ENCODE measurements at regions not wholly inside any gene's neighbourhood (a gene's known extent, or its start where the extent isn't known, plus 50 kb on each side); places are given as distances from the start of the nearest gene placed in this dataset.

GRCh38 chr5:1745123-1745795, 54.4 kb downstream of the MRPL36 start:
- TF ChIP-seq CTCF (IDR thresholded peaks at IDR 0.05), result no peak
- Mint-ChIP-seq H3K4me1 (ENCODE audit: low read depth) (no peaks in the 10 kb centered on the region), H3K27ac (ENCODE audit: unreplicated experiment) (no peak overlapping the region), H3K4me3 (ENCODE audit: unreplicated experiment) (no peak overlapping the region), H3K9me3 (ENCODE audit: low read depth) (peaks cover 22% of the 10 kb centered on the region), H3K27me3 (ENCODE audit: low read depth) (no peaks in the 10 kb centered on the region), H3K36me3 (ENCODE audit: low read depth) (peaks cover 4% of the 10 kb centered on the region)
- peak; percentile 88 for DNase-seq (ENCODE audit: low spot score)

- Mint-ChIP-seq H3K27me3 (ENCODE audit: low read depth) (no peaks in the 10 kb centered on the region), H3K4me3 (ENCODE audit: unreplicated experiment) (no peak overlapping the region), H3K27ac (ENCODE audit: unreplicated experiment) (no peak overlapping the region), H3K9me3 (ENCODE audit: low read depth) (peaks cover 29% of the 10 kb centered on the region), H3K36me3 (ENCODE audit: low read depth) (peaks cover 4% of the 10 kb centered on the region), H3K4me1 (ENCODE audit: low read depth) (no peaks in the 10 kb centered on the region)
- no peak for TF ChIP-seq CTCF (IDR thresholded peaks at IDR 0.05)
- DNase-seq (ENCODE audit: low spot score), result no peak
Observed at GRCh38 chr5:1744393-1745122, 55.1 kb downstream of the MRPL36 start.

- Mint-ChIP-seq H3K27ac (ENCODE audit: unreplicated experiment) (no peak overlapping the region), H3K4me3 (ENCODE audit: unreplicated experiment) (no peak overlapping the region), H3K27me3 (ENCODE audit: low read depth) (peaks cover 5% of the 10 kb centered on the region), H3K36me3 (ENCODE audit: low read depth) (peaks cover 4% of the 10 kb centered on the region), H3K4me1 (ENCODE audit: low read depth) (no peaks in the 10 kb centered on the region), H3K9me3 (ENCODE audit: low read depth) (peaks cover 32% of the 10 kb centered on the region)
- TF ChIP-seq CTCF (IDR thresholded peaks at IDR 0.05), result no peak
- no peak for DNase-seq (ENCODE audit: low spot score)
Observed at GRCh38 chr5:1743769-1744085, 55.9 kb downstream of the MRPL36 start.

- Mint-ChIP-seq H3K4me3 (ENCODE audit: unreplicated experiment) (no peak overlapping the region), H3K27me3 (ENCODE audit: low read depth) (peaks cover 6% of the 10 kb centered on the region), H3K9me3 (ENCODE audit: low read depth) (peaks cover 32% of the 10 kb centered on the region), H3K4me1 (ENCODE audit: low read depth) (no peaks in the 10 kb centered on the region), H3K36me3 (ENCODE audit: low read depth) (peaks cover 4% of the 10 kb centered on the region), H3K27ac (ENCODE audit: unreplicated experiment) (no peak overlapping the region)
- DNase-seq (ENCODE audit: low spot score), result no peak
- TF ChIP-seq CTCF (IDR thresholded peaks at IDR 0.05), result no peak
Observed at GRCh38 chr5:1743061-1743768, 56.4 kb downstream of the MRPL36 start.

GRCh38 chr5:1737790-1738405, 61.7 kb downstream of the MRPL36 start:
- peak; percentile 71 for TF ChIP-seq CTCF (IDR thresholded peaks at IDR 0.05)
- Mint-ChIP-seq H3K9me3 (ENCODE audit: low read depth) (peaks cover 35% of the 10 kb centered on the region), H3K4me1 (ENCODE audit: low read depth) (no peaks in the 10 kb centered on the region), H3K27ac (ENCODE audit: unreplicated experiment) (no peak overlapping the region), H3K36me3 (ENCODE audit: low read depth) (peaks cover 4% of the 10 kb centered on the region), H3K27me3 (ENCODE audit: low read depth) (peaks cover 14% of the 10 kb centered on the region), H3K4me3 (ENCODE audit: unreplicated experiment) (no peak overlapping the region)
- DNase-seq (ENCODE audit: low spot score), result no peak

Measured in chondrocyte (in vitro differentiated cells).